ENCODE measurements at regions not wholly inside any gene's neighbourhood (a gene's known extent, or its start where the extent isn't known, plus 50 kb on each side); places are given as distances from the start of the nearest gene placed in this dataset.

DNA sequence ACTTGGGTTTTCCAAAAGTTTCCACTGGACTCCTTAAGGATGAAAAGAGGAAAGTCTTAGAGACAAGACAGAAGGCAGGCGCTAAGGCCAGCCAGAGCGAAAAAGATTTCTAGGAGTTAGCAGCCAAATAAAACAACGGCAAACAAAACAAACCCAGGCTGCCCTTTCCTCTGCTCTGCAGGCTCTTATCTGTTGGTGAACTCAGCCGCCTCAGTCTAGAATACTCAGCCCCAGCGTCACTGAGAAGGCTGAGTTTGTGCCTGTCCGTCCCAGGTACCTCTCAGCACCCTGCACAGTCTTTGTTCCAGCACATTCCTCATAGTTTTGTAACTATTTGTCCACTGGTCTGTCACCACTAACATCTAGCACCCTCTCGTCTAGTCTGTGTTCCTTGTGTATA is 75.6 kb upstream of the FAM9C start:
- TF ChIP-seq, protein P1, sequence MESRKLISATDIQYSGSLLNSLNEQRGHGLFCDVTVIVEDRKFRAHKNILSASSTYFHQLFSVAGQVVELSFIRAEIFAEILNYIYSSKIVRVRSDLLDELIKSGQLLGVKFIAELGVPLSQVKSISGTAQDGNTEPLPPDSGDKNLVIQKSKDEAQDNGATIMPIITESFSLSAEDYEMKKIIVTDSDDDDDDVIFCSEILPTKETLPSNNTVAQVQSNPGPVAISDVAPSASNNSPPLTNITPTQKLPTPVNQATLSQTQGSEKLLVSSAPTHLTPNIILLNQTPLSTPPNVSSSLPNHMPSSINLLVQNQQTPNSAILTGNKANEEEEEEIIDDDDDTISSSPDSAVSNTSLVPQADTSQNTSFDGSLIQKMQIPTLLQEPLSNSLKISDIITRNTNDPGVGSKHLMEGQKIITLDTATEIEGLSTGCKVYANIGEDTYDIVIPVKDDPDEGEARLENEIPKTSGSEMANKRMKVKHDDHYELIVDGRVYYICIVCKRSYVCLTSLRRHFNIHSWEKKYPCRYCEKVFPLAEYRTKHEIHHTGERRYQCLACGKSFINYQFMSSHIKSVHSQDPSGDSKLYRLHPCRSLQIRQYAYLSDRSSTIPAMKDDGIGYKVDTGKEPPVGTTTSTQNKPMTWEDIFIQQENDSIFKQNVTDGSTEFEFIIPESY (IDR thresholded peaks at IDR 0.05; ENCODE audit: extremely low read depth, insufficient replicate concordance, low read length): no peak
- no peak for TF ChIP-seq ZNF274 (IDR thresholded peaks at IDR 0.05; ENCODE audit: low read depth, low read length)
- no peak for TF ChIP-seq ELF1 (IDR thresholded peaks at IDR 0.05; ENCODE audit: borderline replicate concordance, low read depth)
- TF ChIP-seq EZH2 (IDR thresholded peaks at IDR 0.05): no peak
- no peak for TF ChIP-seq CBX3 (IDR thresholded peaks at IDR 0.05; ENCODE audit: low read depth)
- no peak for TF ChIP-seq SP1 (IDR thresholded peaks at IDR 0.05; ENCODE audit: low read depth)
- no peak for TF ChIP-seq SRF (IDR thresholded peaks at IDR 0.05; ENCODE audit: low read depth)
- TF ChIP-seq, protein P2, sequence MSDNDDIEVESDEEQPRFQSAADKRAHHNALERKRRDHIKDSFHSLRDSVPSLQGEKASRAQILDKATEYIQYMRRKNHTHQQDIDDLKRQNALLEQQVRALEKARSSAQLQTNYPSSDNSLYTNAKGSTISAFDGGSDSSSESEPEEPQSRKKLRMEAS (IDR thresholded peaks at IDR 0.05): no peak
- TF ChIP-seq TCF7L2 (IDR thresholded peaks at IDR 0.05; ENCODE audit: borderline replicate concordance, extremely low read depth, insufficient read depth, insufficient read length): no peak
- TF ChIP-seq, protein P3, sequence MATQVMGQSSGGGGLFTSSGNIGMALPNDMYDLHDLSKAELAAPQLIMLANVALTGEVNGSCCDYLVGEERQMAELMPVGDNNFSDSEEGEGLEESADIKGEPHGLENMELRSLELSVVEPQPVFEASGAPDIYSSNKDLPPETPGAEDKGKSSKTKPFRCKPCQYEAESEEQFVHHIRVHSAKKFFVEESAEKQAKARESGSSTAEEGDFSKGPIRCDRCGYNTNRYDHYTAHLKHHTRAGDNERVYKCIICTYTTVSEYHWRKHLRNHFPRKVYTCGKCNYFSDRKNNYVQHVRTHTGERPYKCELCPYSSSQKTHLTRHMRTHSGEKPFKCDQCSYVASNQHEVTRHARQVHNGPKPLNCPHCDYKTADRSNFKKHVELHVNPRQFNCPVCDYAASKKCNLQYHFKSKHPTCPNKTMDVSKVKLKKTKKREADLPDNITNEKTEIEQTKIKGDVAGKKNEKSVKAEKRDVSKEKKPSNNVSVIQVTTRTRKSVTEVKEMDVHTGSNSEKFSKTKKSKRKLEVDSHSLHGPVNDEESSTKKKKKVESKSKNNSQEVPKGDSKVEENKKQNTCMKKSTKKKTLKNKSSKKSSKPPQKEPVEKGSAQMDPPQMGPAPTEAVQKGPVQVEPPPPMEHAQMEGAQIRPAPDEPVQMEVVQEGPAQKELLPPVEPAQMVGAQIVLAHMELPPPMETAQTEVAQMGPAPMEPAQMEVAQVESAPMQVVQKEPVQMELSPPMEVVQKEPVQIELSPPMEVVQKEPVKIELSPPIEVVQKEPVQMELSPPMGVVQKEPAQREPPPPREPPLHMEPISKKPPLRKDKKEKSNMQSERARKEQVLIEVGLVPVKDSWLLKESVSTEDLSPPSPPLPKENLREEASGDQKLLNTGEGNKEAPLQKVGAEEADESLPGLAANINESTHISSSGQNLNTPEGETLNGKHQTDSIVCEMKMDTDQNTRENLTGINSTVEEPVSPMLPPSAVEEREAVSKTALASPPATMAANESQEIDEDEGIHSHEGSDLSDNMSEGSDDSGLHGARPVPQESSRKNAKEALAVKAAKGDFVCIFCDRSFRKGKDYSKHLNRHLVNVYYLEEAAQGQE (IDR thresholded peaks at IDR 0.05; ENCODE audit: low read depth): no peak
- TF ChIP-seq, protein P4, sequence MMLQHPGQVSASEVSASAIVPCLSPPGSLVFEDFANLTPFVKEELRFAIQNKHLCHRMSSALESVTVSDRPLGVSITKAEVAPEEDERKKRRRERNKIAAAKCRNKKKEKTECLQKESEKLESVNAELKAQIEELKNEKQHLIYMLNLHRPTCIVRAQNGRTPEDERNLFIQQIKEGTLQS (IDR thresholded peaks at IDR 0.05): no peak
- TF ChIP-seq CEBPB (IDR thresholded peaks at IDR 0.05; ENCODE audit: low read depth): no peak
- TF ChIP-seq SIN3A (IDR thresholded peaks at IDR 0.05; ENCODE audit: low read depth): no peak
- TF ChIP-seq POLR2A (IDR thresholded peaks at IDR 0.05; ENCODE audit: borderline replicate concordance, extremely low read depth, insufficient read depth, insufficient read length): no peak
- no peak for TF ChIP-seq JUND (IDR thresholded peaks at IDR 0.05)
- no peak for TF ChIP-seq RAD21 (IDR thresholded peaks at IDR 0.05; ENCODE audit: low read depth)
- no peak for TF ChIP-seq POLR2AphosphoS5 (IDR thresholded peaks at IDR 0.05; ENCODE audit: low read depth, low read length)
- TF ChIP-seq, protein P5, sequence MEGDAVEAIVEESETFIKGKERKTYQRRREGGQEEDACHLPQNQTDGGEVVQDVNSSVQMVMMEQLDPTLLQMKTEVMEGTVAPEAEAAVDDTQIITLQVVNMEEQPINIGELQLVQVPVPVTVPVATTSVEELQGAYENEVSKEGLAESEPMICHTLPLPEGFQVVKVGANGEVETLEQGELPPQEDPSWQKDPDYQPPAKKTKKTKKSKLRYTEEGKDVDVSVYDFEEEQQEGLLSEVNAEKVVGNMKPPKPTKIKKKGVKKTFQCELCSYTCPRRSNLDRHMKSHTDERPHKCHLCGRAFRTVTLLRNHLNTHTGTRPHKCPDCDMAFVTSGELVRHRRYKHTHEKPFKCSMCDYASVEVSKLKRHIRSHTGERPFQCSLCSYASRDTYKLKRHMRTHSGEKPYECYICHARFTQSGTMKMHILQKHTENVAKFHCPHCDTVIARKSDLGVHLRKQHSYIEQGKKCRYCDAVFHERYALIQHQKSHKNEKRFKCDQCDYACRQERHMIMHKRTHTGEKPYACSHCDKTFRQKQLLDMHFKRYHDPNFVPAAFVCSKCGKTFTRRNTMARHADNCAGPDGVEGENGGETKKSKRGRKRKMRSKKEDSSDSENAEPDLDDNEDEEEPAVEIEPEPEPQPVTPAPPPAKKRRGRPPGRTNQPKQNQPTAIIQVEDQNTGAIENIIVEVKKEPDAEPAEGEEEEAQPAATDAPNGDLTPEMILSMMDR (IDR thresholded peaks at IDR 0.05 in 2 of 3, conservative IDR thresholded peaks at IDR 0.05 in 1 of 3; ENCODE audit: borderline replicate concordance in 1 of 3, insufficient read depth in 1 of 3, low read depth in 2 of 3, low read length in 2 of 3): no peak
- TF ChIP-seq YY1 (IDR thresholded peaks at IDR 0.05; ENCODE audit: extremely low read depth, insufficient replicate concordance, low read depth, low read length): no peak
- no peak overlapping the region for H3K9ac ChIP-seq (ENCODE audit: low read length)
- no peaks in the 10 kb centered on the region for H4K20me1 ChIP-seq (ENCODE audit: insufficient read depth)
- H3K9me3 ChIP-seq (ENCODE audit: control insufficient read depth in 1 of 2, insufficient read depth in 1 of 2, low read depth in 1 of 2, low read length in 2 of 2): no peaks in the 10 kb centered on the region
- BruUV-seq (replicated peaks): no TSS peak
- H3K4me2 ChIP-seq (ENCODE audit: low read length): no peak overlapping the region
- DNase-seq (ENCODE audit: low read depth, low spot score) (no peak), ATAC-seq (no peak)
- H3K4me3 ChIP-seq (replicated peaks in 1 of 2; ENCODE audit: low read depth in 1 of 2, low read length in 2 of 2): no peak overlapping the region
- POLR2A ChIA-PET: no interaction called here
- H3K9me2 ChIP-seq (ENCODE audit: insufficient read depth): no peaks in the 10 kb centered on the region
- H3K27ac ChIP-seq (ENCODE audit: low read depth, low read length): no peak overlapping the region
- no peaks in the 10 kb centered on the region for H3K36me3 ChIP-seq (ENCODE audit: control insufficient read depth in 1 of 2, insufficient read depth in 2 of 2, low read length in 2 of 2)
- CTCF ChIA-PET: no interaction called here
- H3K79me2 ChIP-seq (ENCODE audit: insufficient read depth, low read length): no peaks in the 10 kb centered on the region
- no peak overlapping the region for H2AFZ ChIP-seq (ENCODE audit: low read depth, low read length, poor library complexity, severe bottlenecking)
- RAD21 ChIA-PET (ENCODE audit: low non-redundant PET in 1 of 2, low total read pairs in 2 of 2, uncharacterized antibody in 2 of 2, unreplicated experiment in 2 of 2): no interaction called here
- intact Hi-C loops (cut with micrococcal nuclease): no loop called here
- H3K4me1 ChIP-seq (ENCODE audit: control insufficient read depth in 1 of 2, insufficient read depth in 2 of 2, low read length in 2 of 2): no peaks in the 10 kb centered on the region
- H3K27me3 ChIP-seq (ENCODE audit: insufficient read depth, low read length): no peaks in the 10 kb centered on the region

Data from HCT116 (cell line).